Stromal cell of bone marrow (primary cell): ENCODE measurements at regions not wholly inside any gene's neighbourhood (a gene's known extent, or its start where the extent isn't known, plus 50 kb on each side); places are given as distances from the start of the nearest gene placed in this dataset.

ENCODE experiments used
- DNase-seq: peaks from one replicate; pipeline ENCODE4 v3.0.0-alpha.2; 2012; ENCODE audit warnings: low read depth

GRCh38 chr3:14286887-14287500 lies 108.4 kb downstream of the LSM3 start:
- DNase-seq, result no peak

GRCh38 chr3:14288177-14288788 lies 109.7 kb downstream of the LSM3 start:
- no peak for DNase-seq

- no peak for DNase-seq
Observed at GRCh38 chr3:14288833-14289451, 110.3 kb downstream of the LSM3 start.

DNA sequence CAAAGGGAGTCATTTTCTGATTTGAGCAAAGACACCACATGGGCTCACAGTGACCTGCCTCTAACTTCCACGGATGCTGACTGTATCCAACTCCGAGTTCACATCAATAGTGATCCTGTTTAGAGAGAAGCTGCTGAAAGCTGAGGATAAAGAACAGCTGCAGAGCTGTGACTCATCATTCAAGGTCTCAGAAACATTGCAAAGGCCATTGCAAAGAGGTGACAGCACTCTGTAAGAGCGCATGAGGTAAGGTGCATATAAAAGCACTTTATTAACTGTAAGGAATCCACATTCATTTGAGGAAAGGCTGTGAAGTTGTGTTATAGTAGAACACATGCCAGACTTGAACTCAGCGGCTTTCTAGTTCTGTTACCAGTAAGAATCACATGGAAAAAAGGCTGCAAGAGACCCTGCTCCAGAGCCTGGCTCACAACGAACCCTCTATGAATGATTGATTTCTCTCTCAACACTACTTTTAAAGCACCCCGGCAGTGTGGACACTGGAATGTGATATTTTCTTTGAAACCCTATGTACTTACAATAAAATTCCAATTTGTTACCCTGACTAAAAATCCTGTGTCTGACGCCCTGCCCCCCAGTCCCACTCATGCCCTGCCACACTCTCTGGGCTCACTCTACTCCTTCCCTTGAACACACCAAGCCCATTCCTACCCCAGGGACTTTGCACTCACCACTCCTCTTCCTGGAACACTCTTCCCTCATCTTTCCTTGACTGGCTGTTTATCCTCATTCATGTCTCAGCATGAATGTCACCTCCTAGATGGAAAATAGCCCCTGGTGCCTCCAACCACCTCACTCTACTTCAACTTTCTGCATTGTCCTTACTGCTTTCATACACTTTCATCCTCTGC lies 111.2 kb downstream of the LSM3 start:
- peak; percentile 48 for DNase-seq

GRCh38 chr3:14290631-14291385 lies 111.6 kb upstream of the SLC6A6 start:
- DNase-seq, result no peak

- no peak for DNase-seq
Observed at GRCh38 chr3:14295037-14295436, 107.4 kb upstream of the SLC6A6 start.

GRCh38 chr3:14295801-14296200 lies 106.6 kb upstream of the SLC6A6 start:
- DNase-seq, result no peak

GRCh38 chr3:14297305-14297704 lies 105.1 kb upstream of the SLC6A6 start:
- no peak for DNase-seq

DNA sequence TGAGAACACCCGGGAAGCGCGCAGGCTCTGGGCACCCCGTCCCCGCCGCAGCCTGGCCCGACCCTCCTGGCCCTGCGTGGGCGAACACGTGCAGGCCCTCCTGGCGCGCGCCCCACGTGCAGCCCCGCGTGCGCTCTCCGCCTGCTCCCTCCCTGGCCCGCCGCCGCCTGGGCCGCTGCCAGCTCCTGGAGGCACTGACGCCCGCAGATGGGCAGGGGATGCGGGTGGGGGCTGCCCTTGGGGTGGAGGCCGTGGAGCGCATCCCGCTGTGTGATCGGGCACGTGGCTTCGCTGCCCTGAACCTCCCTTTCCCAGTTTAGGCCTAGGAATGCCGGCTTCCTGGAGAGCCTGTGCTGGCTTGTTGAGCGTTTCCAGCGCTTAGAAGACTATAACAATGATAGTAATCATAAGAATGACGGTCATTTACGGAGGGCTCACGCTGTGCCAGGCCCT lies 104.6 kb upstream of the SLC6A6 start:
- no peak for DNase-seq

GRCh38 chr3:14298442-14298841 lies 104.0 kb upstream of the SLC6A6 start:
- no peak for DNase-seq

GRCh38 chr3:14298991-14299555 lies 103.3 kb upstream of the SLC6A6 start:
- no peak for DNase-seq

GRCh38 chr3:14299767-14300166 lies 102.6 kb upstream of the SLC6A6 start:
- DNase-seq, result no peak

GRCh38 chr3:14300721-14301399 lies 101.5 kb upstream of the SLC6A6 start:
- DNase-seq, result no peak

DNA sequence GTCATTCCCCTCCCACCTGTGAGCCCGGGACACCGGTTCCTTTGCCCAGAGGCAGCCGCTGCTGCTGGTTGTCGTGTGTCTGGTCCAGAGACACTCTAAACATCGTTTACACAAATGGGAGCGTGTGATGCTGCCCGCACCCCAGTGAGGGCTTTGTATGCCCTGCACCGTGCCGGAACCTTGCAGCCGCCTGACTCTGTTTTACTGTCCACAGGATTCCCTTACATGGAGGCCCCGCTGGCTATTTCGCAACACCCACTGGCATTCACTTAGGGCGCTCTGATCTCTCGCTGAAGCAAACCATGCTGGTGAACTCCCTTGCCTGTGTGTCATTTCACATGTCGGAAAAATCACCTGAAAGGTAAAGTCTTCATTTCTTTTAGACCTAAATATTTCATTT lies 100.8 kb upstream of the SLC6A6 start:
- no peak for DNase-seq

- no peak for DNase-seq
Observed at GRCh38 chr3:14303336-14304100, 98.9 kb upstream of the SLC6A6 start.

DNA sequence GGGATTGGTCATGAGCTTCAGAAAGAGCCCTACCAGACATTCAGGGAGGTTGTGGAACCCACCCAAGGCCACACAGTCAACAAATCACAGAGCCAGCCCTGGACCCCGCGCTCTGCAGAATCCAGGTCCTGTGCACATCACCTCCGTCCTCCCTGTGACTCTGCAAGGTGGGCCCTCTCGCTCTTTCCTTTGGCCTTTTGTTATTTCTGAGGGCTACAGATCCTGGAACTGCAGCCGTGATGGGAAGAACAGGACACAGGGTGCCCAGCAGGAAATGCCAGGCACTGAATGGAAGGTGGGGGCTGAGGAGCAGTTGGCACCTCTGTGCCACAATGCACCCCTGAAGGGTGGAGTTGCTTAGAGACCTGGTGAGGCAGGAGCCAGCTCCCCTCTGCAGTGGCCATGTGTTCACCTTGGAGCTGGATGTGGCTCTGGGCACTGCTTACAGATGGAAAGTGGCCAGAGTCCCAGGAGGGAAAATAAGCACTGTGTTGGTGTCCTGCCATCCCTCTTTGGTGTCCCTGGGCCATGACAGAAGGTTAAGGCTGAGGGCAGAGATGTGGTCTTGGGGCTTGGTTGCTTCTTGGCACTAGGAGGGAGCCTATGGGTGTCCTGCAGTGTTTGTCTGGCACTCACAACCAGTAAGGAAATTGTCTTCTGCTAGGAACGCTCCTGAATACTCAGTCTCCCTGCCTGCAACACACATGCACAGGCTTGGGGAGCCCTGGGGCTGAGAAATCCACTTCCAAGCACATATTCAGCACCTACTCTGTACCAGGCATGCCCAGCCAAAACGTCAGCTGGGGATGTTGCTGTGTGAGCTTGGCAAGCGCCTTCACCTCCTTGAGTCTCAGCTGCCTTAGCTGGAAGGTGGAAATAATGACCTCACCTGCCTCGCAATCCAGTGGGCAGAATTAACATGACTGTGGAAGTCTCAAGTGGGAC lies 98.0 kb upstream of the SLC6A6 start:
- no peak for DNase-seq

DNA sequence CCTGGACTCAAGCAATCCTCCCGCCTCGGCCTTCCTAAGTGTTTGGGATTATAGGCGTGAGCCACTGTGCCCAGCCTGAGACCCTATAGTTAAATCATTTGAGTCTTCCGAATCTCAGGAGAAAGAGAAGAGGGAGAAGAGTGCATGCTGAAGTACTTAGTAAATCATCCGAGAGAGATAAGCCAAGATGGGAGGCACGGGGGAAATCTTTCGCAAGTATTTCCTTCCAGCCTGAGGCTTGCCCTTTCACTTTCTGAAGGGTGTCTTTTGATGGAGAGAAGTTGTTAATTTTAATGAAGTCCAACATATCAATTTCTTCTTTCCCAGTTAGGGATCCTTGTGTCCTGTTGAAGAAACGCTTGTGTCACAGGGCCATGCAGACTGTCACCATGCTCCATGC lies 97.1 kb upstream of the SLC6A6 start:
- no peak for DNase-seq

DNA sequence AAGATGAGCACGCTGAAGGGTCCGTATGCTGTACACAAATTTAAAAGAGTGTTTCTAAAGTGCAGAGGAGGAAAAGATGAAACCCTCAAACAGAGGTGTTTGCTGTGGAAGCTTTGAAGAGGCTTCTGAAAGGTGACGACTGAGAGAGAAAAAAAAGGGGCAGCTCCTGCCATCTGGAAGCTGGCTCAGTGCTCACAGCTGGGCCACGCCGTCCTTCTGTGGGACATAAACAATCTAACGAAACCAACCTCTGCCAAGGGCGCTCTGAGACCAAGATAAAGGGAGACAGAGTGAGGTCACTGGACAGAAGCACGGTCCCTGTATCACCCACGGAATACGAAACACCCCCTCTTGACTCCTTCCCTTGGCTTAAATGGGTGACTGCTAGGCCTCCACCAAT lies 96.3 kb upstream of the SLC6A6 start:
- DNase-seq, result no peak

DNA sequence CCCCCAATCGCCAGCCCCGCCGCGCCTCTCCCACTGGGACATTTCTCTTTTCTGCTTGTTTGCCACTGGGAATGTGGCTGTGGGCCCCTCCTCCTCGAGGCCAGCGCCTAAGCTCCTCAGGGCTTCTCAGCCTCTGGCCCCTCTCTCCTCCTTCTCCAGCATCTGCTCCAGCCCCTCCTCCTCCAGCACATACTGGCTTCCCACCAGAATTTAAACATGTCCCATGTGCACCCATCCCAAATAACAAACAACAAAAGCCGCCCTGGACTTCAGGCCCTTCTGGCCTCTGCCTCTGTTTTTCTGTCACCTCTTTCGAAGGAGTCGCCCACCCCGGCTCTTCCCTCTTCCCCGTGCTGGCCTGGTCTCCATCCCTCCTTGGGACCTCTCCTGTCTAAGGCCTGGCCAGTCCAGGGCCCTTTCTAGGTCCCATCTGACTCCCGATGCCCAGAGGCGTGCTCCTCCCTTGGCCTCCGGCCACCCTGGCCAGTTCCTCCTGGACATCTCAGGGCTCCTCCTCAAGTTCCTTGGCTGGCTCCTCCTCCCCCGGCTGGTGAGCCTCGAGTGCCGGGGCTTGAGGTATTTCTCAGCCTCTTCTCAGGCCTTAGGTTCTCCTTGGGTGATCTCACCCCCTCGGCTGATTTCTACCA lies 94.6 kb upstream of the SLC6A6 start:
- no peak for DNase-seq
